GM23338 (cell line): ENCODE measurements at regions not wholly inside any gene's neighbourhood (a gene's known extent, or its start where the extent isn't known, plus 50 kb on each side); places are given as distances from the start of the nearest gene placed in this dataset.

Source experiments
- ATAC-seq: fragments of 200-7000 bp; cut with Tn5 transposase; 3 replicates; pipeline ENCODE4 v1.9.1; 2020
- DNase-seq: peaks from one replicate; pipeline ENCODE4 v3.0.0-alpha.2; 2015; ENCODE audit warnings: low spot score
- H2AFZ ChIP-seq: fragments of 200-600 bp; sonication (generic); 2 replicates; pipeline ENCODE4 v1.8.0; 2016; ENCODE audit warnings: antibody characterized with exemption, mild to moderate bottlenecking, moderate library complexity
- H3F3A ChIP-seq: fragments of 200-600 bp; sonication (generic); replicated peaks from 2 replicates; pipeline ENCODE4 v1.8.0; 2017; ENCODE audit warnings: antibody characterized with exemption, mixed run types, low read depth
- H3K27ac ChIP-seq: fragments of 200-600 bp; sonication (generic); 2 replicates; pipeline ENCODE4 v1.6.1; 2016; ENCODE audit warnings: low read depth
- H3K27me3 ChIP-seq: fragments of 200-600 bp; sonication (generic); 2 replicates; pipeline ENCODE4 v1.8.0; 2016; ENCODE audit warnings: mild to moderate bottlenecking, mixed run types, moderate library complexity; ENCODE audit not compliant: insufficient read depth
- H3K36me3 ChIP-seq: fragments of 200-600 bp; sonication (generic); 2 replicates; pipeline ENCODE4 v1.8.0; 2016; ENCODE audit warnings: mild to moderate bottlenecking; ENCODE audit not compliant: insufficient read depth
- H3K4me1 ChIP-seq: fragments of 200-600 bp; sonication (generic); 2 replicates; pipeline ENCODE4 v1.8.0; 2016; ENCODE audit warnings: mild to moderate bottlenecking, moderate library complexity; ENCODE audit not compliant: insufficient read depth
- H3K4me2 ChIP-seq: fragments of 200-600 bp; sonication (generic); 2 replicates; pipeline ENCODE4 v1.7.1; 2017; ENCODE audit warnings: mixed run types
- H3K4me3 ChIP-seq: fragments of 200-600 bp; sonication (generic); 2 replicates; pipeline ENCODE4 v1.6.1; 2016; ENCODE audit warnings: mixed run types
- H3K79me2 ChIP-seq: fragments of 200-600 bp; sonication (generic); replicated peaks from 2 replicates; pipeline ENCODE4 v1.8.0; 2017; ENCODE audit warnings: mild to moderate bottlenecking; ENCODE audit not compliant: insufficient read depth
- H3K9me2 ChIP-seq: fragments of 200-600 bp; sonication (generic); 2 replicates; pipeline ENCODE4 v1.8.0; 2017; ENCODE audit not compliant: insufficient read depth
- H4K20me1 ChIP-seq: fragments of 200-600 bp; sonication (generic); replicated peaks from 2 replicates; pipeline ENCODE4 v1.8.0; 2017; ENCODE audit warnings: mild to moderate bottlenecking; ENCODE audit not compliant: insufficient read depth
- H3K27ac Mint-ChIP-seq: 2 replicates; pipeline ENCODE4 v1.8.0; 2020; ENCODE audit warnings: inconsistent platforms, mild to moderate bottlenecking, moderate library complexity, mixed read lengths
- H3K27me3 Mint-ChIP-seq: 3 replicates; pipeline ENCODE4 v1.8.0; 2022; ENCODE audit warnings: low read depth, mild to moderate bottlenecking, moderate library complexity, mixed read lengths, inconsistent platforms; ENCODE audit not compliant: insufficient read depth, poor library complexity
- H3K36me3 Mint-ChIP-seq: 3 replicates; pipeline ENCODE4 v1.8.0; 2021; ENCODE audit warnings: low read depth, mild to moderate bottlenecking, inconsistent platforms, moderate library complexity, mixed read lengths
- H3K4me1 Mint-ChIP-seq: 3 replicates; pipeline ENCODE4 v1.8.0; 2020; ENCODE audit warnings: mild to moderate bottlenecking, inconsistent platforms, mixed read lengths
- H3K4me3 Mint-ChIP-seq: 3 replicates; pipeline ENCODE4 v1.8.0; 2021; ENCODE audit warnings: moderate library complexity, mild to moderate bottlenecking, inconsistent platforms, mixed read lengths
- H3K9me3 Mint-ChIP-seq: 3 replicates; pipeline ENCODE4 v1.8.0; 2020; ENCODE audit warnings: moderate library complexity, mild to moderate bottlenecking, inconsistent platforms, mixed read lengths
- CREB1 ChIP-seq: fragments of 250-450 bp; sonication (Bioruptor Pico); IDR thresholded peaks from 2 replicates; pipeline ENCODE4 v1.5.0; 2020; ENCODE audit warnings: low read depth, mild to moderate bottlenecking, moderate library complexity
- CTCF ChIP-seq, 2 experiments: fragments of 200-600 bp in 1 of 2; sonication (generic) in 1 of 2; conservative IDR thresholded peaks; 2 replicates each; pipeline versions ENCODE4 v1.5.1 to v1.6.1; 2016 to 2017; ENCODE audit warnings: antibody characterized with exemption in 2 of 2, low read depth in 2 of 2, mild to moderate bottlenecking in 2 of 2, moderate library complexity in 1 of 2
- EZH2 ChIP-seq: fragments of 200-600 bp; sonication (generic); IDR thresholded peaks from one replicate; pipeline ENCODE4 v1.8.0; 2017; ENCODE audit warnings: antibody characterized with exemption, mild to moderate bottlenecking, low read depth; ENCODE audit not compliant: unreplicated experiment
- EZH2phosphoT487 ChIP-seq: fragments of 200-600 bp; sonication (generic); IDR thresholded peaks from one replicate; pipeline ENCODE4 v1.8.1; 2018; ENCODE audit warnings: antibody characterized with exemption; ENCODE audit not compliant: unreplicated experiment
- REST ChIP-seq: IDR thresholded peaks from one replicate; pipeline ENCODE4 v1.6.1; 2018; ENCODE audit warnings: antibody characterized with exemption; ENCODE audit not compliant: unreplicated experiment
- STAT1 ChIP-seq: IDR thresholded peaks from one replicate; pipeline ENCODE4 v1.6.1; 2016; ENCODE audit warnings: antibody characterized with exemption; ENCODE audit not compliant: unreplicated experiment
- ZNF114 ChIP-seq: fragments of 250-450 bp; sonication (Bioruptor Pico); IDR thresholded peaks from 2 replicates; pipeline ENCODE4 v1.5.0; 2020; ENCODE audit warnings: mild to moderate bottlenecking, moderate library complexity

GRCh38 chr2:12205086-12205485 is 458.7 kb downstream of the LPIN1 start (continued):
- TF ChIP-seq REST (no peak), EZH2 (no peak), ZNF114 (CRISPR knock-in tag) (no peak), CREB1 (CRISPR knock-in tag) (no peak), EZH2phosphoT487 (no peak)

- Histone ChIP-seq H3F3A (no peaks in the 10 kb centered on the region), H3K27ac (no peak overlapping the region), H3K79me2 (no peaks in the 10 kb centered on the region), H3K4me1 (no peaks in the 10 kb centered on the region; the same call in 1 of the 2 replicates), H3K4me2 (no peak overlapping the region), H3K36me3 (no peaks in the 10 kb centered on the region), H2AFZ (no peak overlapping the region), H3K9me2 (peaks cover 22% of the 10 kb centered on the region; the same call in 1 of the 2 replicates), H3K4me3 (no peak overlapping the region), H3K27me3 (no peaks in the 10 kb centered on the region), H4K20me1 (no peaks in the 10 kb centered on the region)
- TF ChIP-seq CTCF (conservative IDR thresholded peaks at IDR 0.05; ENCODE audit: low read depth in 2 of 2) (no peak), EZH2 (no peak), REST (no peak), STAT1 (no peak)
- H3K27me3 Mint-ChIP-seq = no peaks in the 10 kb centered on the region
- no peak for ATAC-seq
- no peak for DNase-seq
- no peak overlapping the region for H3K27ac Mint-ChIP-seq
- no peaks in the 10 kb centered on the region; the same call in 2 of the 3 replicates for H3K9me3 Mint-ChIP-seq
- H3K36me3 Mint-ChIP-seq = no peaks in the 10 kb centered on the region; the same call in 2 of the 3 replicates
- H3K4me1 Mint-ChIP-seq = peaks cover 2% of the 10 kb centered on the region; the same call in 2 of the 3 replicates
- no peak overlapping the region for H3K4me3 Mint-ChIP-seq
Measured at GRCh38 chr2:12207491-12207890, 461.1 kb downstream of the LPIN1 start.
